ENCODE measurements at regions not wholly inside any gene's neighbourhood (a gene's known extent, or its start where the extent isn't known, plus 50 kb on each side); places are given as distances from the start of the nearest gene placed in this dataset.

- TF ChIP-seq CTCF (IDR thresholded peaks at IDR 0.05): no peak
- TF ChIP-seq EZH2 (IDR thresholded peaks at IDR 0.05): no peak
- no peak for TF ChIP-seq EZH2phosphoT487 (IDR thresholded peaks at IDR 0.05)
These were observed 173.9 kb downstream of the SHANK2 start for GRCh38 chr11:71078482-71078881.
